ENCODE measurements at regions not wholly inside any gene's neighbourhood (a gene's known extent, or its start where the extent isn't known, plus 50 kb on each side); places are given as distances from the start of the nearest gene placed in this dataset.

DNA sequence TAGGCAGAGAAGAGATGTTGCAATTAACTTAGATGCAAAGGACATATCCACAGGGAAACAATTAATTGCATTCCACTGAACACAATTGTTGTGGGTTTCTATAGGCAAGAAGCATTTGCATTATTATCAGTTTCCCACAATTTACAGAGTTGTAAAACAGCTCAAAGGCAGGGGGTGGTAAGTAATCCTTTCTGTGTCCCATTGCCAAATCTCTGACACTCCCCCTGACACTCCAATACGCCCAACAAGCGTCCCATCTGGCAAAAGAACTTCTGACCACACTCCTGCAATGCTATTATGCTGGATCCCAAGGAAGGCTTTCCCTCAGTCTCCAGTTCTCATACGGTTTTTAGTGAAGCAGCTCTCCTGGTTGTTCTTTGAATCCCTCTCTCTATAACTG, 179.8 kb downstream of the CXCL12 start:
- TF ChIP-seq, protein P1, sequence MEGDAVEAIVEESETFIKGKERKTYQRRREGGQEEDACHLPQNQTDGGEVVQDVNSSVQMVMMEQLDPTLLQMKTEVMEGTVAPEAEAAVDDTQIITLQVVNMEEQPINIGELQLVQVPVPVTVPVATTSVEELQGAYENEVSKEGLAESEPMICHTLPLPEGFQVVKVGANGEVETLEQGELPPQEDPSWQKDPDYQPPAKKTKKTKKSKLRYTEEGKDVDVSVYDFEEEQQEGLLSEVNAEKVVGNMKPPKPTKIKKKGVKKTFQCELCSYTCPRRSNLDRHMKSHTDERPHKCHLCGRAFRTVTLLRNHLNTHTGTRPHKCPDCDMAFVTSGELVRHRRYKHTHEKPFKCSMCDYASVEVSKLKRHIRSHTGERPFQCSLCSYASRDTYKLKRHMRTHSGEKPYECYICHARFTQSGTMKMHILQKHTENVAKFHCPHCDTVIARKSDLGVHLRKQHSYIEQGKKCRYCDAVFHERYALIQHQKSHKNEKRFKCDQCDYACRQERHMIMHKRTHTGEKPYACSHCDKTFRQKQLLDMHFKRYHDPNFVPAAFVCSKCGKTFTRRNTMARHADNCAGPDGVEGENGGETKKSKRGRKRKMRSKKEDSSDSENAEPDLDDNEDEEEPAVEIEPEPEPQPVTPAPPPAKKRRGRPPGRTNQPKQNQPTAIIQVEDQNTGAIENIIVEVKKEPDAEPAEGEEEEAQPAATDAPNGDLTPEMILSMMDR (IDR thresholded peaks at IDR 0.05), result no peak
- no peak overlapping the region for H3K27ac Mint-ChIP-seq
- no peak overlapping the region for H3K4me3 ChIP-seq (ENCODE audit: low read length)
- H3K27me3 Mint-ChIP-seq, result peaks cover 4% of the 10 kb centered on the region
- H3K27ac ChIP-seq (ENCODE audit: low read depth in 1 of 2, low read length in 2 of 2), result no peak overlapping the region
- CTCF ChIA-PET, result no interaction called here
- no peaks in the 10 kb centered on the region for H3K36me3 Mint-ChIP-seq (ENCODE audit: low read depth)
- intact Hi-C loops (cut with DNase I, micrococcal nuclease), result no loop called here
- no peaks in the 10 kb centered on the region for H3K36me3 ChIP-seq (ENCODE audit: insufficient read depth, low read length)
- no peaks in the 10 kb centered on the region for H3K27me3 ChIP-seq (ENCODE audit: control insufficient read depth in 1 of 2, insufficient read depth in 2 of 2, low read length in 2 of 2)
- H3K4me1 Mint-ChIP-seq (ENCODE audit: low read depth), result no peaks in the 10 kb centered on the region
- no peak overlapping the region for H3K4me3 Mint-ChIP-seq
- H3K9me3 ChIP-seq (ENCODE audit: control insufficient read depth in 1 of 2, insufficient read depth in 1 of 2, low read length in 2 of 2), result peaks cover 0 to 22% of the 10 kb centered on the region in 2 experiments
- DNase-seq (no peak), ATAC-seq (ENCODE audit: poor library complexity) (no peak)
- POLR2A ChIA-PET, result no interaction called here
- H3K9me3 Mint-ChIP-seq, result peaks cover 6% of the 10 kb centered on the region
- no peaks in the 10 kb centered on the region for H3K4me1 ChIP-seq (ENCODE audit: insufficient read depth, low read length)

DNA sequence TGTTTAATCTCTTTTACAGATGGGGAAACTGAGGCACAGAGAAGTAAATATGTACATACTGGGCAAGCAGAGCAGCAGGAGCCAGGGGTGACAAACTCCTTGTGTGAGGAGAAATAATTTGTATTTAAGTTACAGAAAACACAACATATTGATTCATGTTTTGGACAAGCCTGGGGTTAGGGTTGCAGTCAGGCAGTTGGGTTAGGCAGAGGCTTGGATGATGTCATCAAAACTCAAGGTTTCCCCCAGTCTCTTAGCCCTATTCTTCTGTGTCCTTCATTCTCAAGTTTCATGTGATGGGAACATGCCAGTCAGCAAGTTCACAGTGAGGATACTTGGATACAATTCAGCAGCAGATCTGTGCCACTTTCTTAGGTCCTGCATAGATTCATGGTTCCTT, 181.4 kb downstream of the CXCL12 start:
- Histone ChIP-seq H3K9me3 (ENCODE audit: control insufficient read depth in 1 of 2, insufficient read depth in 1 of 2, low read length in 2 of 2) (peaks cover 0 to 27% of the 10 kb centered on the region in 2 experiments), H3K4me1 (ENCODE audit: insufficient read depth, low read length) (no peaks in the 10 kb centered on the region), H3K36me3 (ENCODE audit: insufficient read depth, low read length) (no peaks in the 10 kb centered on the region), H3K4me3 (ENCODE audit: low read length) (no peak overlapping the region), H3K27ac (ENCODE audit: low read depth in 1 of 2, low read length in 2 of 2) (no peak overlapping the region), H3K27me3 (ENCODE audit: control insufficient read depth in 1 of 2, insufficient read depth in 2 of 2, low read length in 2 of 2) (no peaks in the 10 kb centered on the region)
- no peak overlapping the region for H3K4me3 Mint-ChIP-seq
- intact Hi-C loops (cut with DNase I, micrococcal nuclease), result no loop called here
- POLR2A ChIA-PET, result no interaction called here
- no peak for DNase-seq
- no peaks in the 10 kb centered on the region for H3K27me3 Mint-ChIP-seq
- no peak overlapping the region for H3K27ac Mint-ChIP-seq
- CTCF ChIA-PET, result no interaction called here
- peaks cover 6% of the 10 kb centered on the region for H3K9me3 Mint-ChIP-seq
- TF ChIP-seq, protein P1 (IDR thresholded peaks at IDR 0.05), result no peak
- no peak for ATAC-seq (ENCODE audit: poor library complexity)
- no peaks in the 10 kb centered on the region for H3K4me1 Mint-ChIP-seq (ENCODE audit: low read depth)
- no peaks in the 10 kb centered on the region for H3K36me3 Mint-ChIP-seq (ENCODE audit: low read depth)

DNA sequence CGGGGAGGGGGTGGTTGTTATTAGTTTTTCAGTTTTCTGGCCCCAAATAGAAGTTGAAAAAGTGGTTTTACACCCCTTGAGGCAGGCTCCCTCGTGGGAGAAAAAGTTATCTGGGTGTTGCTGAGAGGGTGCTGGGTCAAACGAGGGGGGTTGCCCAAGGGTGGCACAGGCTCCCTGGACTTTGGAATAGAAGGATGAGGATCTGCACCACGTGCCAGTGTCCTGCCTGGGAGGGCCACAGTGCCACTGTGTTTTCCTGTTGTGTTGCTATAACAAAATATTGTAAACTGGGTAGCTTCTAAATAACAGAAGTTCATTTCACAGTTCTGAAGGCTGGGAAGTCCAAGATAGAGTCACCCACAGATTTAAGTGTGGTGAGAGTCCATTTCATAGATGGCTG, 181.9 kb downstream of the CXCL12 start:
- DNase-seq (no peak), ATAC-seq (ENCODE audit: poor library complexity) (no peak)
- H3K9me3 Mint-ChIP-seq, result peaks cover 6% of the 10 kb centered on the region
- no peak overlapping the region for H3K27ac Mint-ChIP-seq
- H3K4me3 Mint-ChIP-seq, result no peak overlapping the region
- Histone ChIP-seq H3K27me3 (ENCODE audit: control insufficient read depth in 1 of 2, insufficient read depth in 2 of 2, low read length in 2 of 2) (no peaks in the 10 kb centered on the region), H3K27ac (ENCODE audit: low read depth in 1 of 2, low read length in 2 of 2) (no peak overlapping the region), H3K4me3 (ENCODE audit: low read length) (no peak overlapping the region), H3K4me1 (ENCODE audit: insufficient read depth, low read length) (no peaks in the 10 kb centered on the region), H3K36me3 (ENCODE audit: insufficient read depth, low read length) (no peaks in the 10 kb centered on the region), H3K9me3 (ENCODE audit: control insufficient read depth in 1 of 2, insufficient read depth in 1 of 2, low read length in 2 of 2) (peaks cover 0 to 27% of the 10 kb centered on the region in 2 experiments)
- no peaks in the 10 kb centered on the region for H3K27me3 Mint-ChIP-seq
- TF ChIP-seq, protein P1 (IDR thresholded peaks at IDR 0.05), result no peak
- POLR2A ChIA-PET, result no interaction called here
- no peaks in the 10 kb centered on the region for H3K4me1 Mint-ChIP-seq (ENCODE audit: low read depth)
- intact Hi-C loops (cut with DNase I, micrococcal nuclease), result no loop called here
- CTCF ChIA-PET, result no interaction called here
- H3K36me3 Mint-ChIP-seq (ENCODE audit: low read depth), result no peaks in the 10 kb centered on the region

Measured in CD4-positive, alpha-beta T cell (primary cell).